Sigmoid colon (tissue), 4 donors: ENCODE measurements at regions not wholly inside any gene's neighbourhood (a gene's known extent, or its start where the extent isn't known, plus 50 kb on each side); places are given as distances from the start of the nearest gene placed in this dataset.

Experiments
- EP300 ChIP-seq, 4 donors: sonication (generic); formaldehyde crosslinking; IDR thresholded peaks; one replicate each; pipeline ENCODE4 v1.6.1; 2017; ENCODE audit warnings: antibody characterized with exemption in 4 of 4
- POLR2A ChIP-seq, 2 donors: fragments of 450-650 bp; IDR thresholded peaks; one replicate each; pipeline ENCODE4 v1.6.1; 2016; ENCODE audit warnings: antibody characterized with exemption in 2 of 2, mild to moderate bottlenecking in 2 of 2, moderate library complexity in 2 of 2
- POLR2AphosphoS5 ChIP-seq, 4 donors: sonication (generic); formaldehyde crosslinking; IDR thresholded peaks; one replicate each; pipeline ENCODE4 v1.6.1; 2017; ENCODE audit warnings: antibody characterized with exemption in 4 of 4
- TF ChIP-seq, protein P1 (sequence below), 4 experiments: fragments of 450-650 bp in 3 of 4; fragments of 200-600 bp in 1 of 4; IDR thresholded peaks; one replicate each; pipeline ENCODE4 v1.5.1; 2016 to 2019; ENCODE audit warnings: antibody characterized with exemption in 4 of 4, mild to moderate bottlenecking in 3 of 4, moderate library complexity in 2 of 4

DNA sequence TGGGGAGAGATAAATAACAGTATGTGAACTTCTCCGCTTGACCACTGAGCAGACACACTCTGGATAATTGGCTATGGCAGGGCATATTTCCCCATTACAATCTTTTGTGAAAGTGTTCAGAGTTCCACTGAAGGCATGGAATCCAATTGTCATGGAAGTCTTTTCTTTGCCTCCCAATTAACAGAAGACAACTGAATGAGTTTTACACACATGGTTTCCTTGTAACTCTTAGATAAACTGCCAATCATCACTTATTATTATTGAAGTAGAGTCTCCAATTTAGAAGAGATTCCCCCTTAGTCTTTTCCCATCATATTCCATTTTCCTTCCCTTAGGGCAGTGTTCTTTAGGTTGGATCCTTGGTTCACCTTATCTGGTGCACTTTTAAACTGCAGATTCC lies 308.3 kb downstream of the NR2F2 start:
- TF ChIP-seq POLR2A (IDR thresholded peaks at IDR 0.05) (no peak), POLR2AphosphoS5 (IDR thresholded peaks at IDR 0.05) (no peak), EP300 (IDR thresholded peaks at IDR 0.05) (no peak)
- TF ChIP-seq, protein P1, sequence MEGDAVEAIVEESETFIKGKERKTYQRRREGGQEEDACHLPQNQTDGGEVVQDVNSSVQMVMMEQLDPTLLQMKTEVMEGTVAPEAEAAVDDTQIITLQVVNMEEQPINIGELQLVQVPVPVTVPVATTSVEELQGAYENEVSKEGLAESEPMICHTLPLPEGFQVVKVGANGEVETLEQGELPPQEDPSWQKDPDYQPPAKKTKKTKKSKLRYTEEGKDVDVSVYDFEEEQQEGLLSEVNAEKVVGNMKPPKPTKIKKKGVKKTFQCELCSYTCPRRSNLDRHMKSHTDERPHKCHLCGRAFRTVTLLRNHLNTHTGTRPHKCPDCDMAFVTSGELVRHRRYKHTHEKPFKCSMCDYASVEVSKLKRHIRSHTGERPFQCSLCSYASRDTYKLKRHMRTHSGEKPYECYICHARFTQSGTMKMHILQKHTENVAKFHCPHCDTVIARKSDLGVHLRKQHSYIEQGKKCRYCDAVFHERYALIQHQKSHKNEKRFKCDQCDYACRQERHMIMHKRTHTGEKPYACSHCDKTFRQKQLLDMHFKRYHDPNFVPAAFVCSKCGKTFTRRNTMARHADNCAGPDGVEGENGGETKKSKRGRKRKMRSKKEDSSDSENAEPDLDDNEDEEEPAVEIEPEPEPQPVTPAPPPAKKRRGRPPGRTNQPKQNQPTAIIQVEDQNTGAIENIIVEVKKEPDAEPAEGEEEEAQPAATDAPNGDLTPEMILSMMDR (IDR thresholded peaks at IDR 0.05) = no peak
